H1 (cell line): ENCODE measurements at regions not wholly inside any gene's neighbourhood (a gene's known extent, or its start where the extent isn't known, plus 50 kb on each side); places are given as distances from the start of the nearest gene placed in this dataset.

ENCODE experiments used
- CTCF ChIA-PET: fragments of 300-600 bp; sonication (Branson Sonifier 250); formaldehyde crosslinking; loops from one replicate; lab custom pipeline; 2021; ENCODE audit not compliant: partially characterized antibody; lab: Charles Lee
- POLR2A ChIA-PET: fragments of 300-600 bp; sonication (Branson Sonifier 250); formaldehyde crosslinking; loops from one replicate; lab custom pipeline; 2021; ENCODE audit warnings: inconsistent platforms; ENCODE audit not compliant: partially characterized antibody; lab: Charles Lee
- DNase-seq, 2 experiments: peaks; one replicate each; pipeline versions ENCODE4 v3.0.0 to v3.0.0-alpha.2; 2010 to 2022; ENCODE audit warnings: low spot score in 2 of 2, low read depth in 1 of 2, mixed read lengths in 1 of 2
- FAIRE-seq: peaks from 2 replicates; lab custom pipeline; 2011; peaks lifted over from hg19 to GRCh38; lab: Jason Lieb, UNC
- H2AFZ ChIP-seq: 2 replicates; pipeline ENCODE4 v1.8.1; 2012; ENCODE audit warnings: low read length, inconsistent platforms
- H2AK5ac ChIP-seq: 2 replicates; pipeline ENCODE4 v1.6.1; 2013; ENCODE audit warnings: low read depth, low read length
- H2BK120ac ChIP-seq: replicated peaks from 2 replicates; pipeline ENCODE3; 2013; ENCODE audit warnings: low read depth, low read length, inconsistent platforms
- H2BK12ac ChIP-seq: 2 replicates; pipeline ENCODE4 v1.6.1; 2013; ENCODE audit warnings: low read depth, low read length
- H2BK15ac ChIP-seq: 2 replicates; pipeline ENCODE4 v1.6.1; 2013; ENCODE audit warnings: low read length
- H2BK20ac ChIP-seq: 2 replicates; pipeline ENCODE4 v1.6.1; 2013; ENCODE audit warnings: low read length
- H2BK5ac ChIP-seq: 2 replicates; pipeline ENCODE4 v1.6.1; 2013; ENCODE audit warnings: low read depth, low read length
- H3K14ac ChIP-seq: 2 replicates; pipeline ENCODE4 v1.6.1; 2013; ENCODE audit warnings: inconsistent platforms; ENCODE audit not compliant: insufficient read length
- H3K18ac ChIP-seq: 2 replicates; pipeline ENCODE4 v1.6.1; 2013; ENCODE audit warnings: low read length; ENCODE audit errors: extremely low read depth
- H3K23ac ChIP-seq: 2 replicates; pipeline ENCODE4 v1.6.1; 2013; ENCODE audit warnings: inconsistent platforms; ENCODE audit not compliant: insufficient read length
- H3K23me2 ChIP-seq: 2 replicates; pipeline ENCODE4 v1.6.1; 2013; ENCODE audit warnings: low read depth, low read length
- H3K27ac ChIP-seq: 2 replicates; pipeline ENCODE4 v1.6.1; 2011; ENCODE audit warnings: low read depth, low read length, inconsistent platforms
- H3K27me3 ChIP-seq, 4 experiments: replicated peaks in 1 of 4; 1 replicate in 1 of 4; 2 replicates in 3 of 4; pipeline versions ENCODE4 v1.6.1 to v1.8.1; 2011 to 2013; ENCODE audit warnings: low read length in 3 of 4, mild to moderate bottlenecking in 3 of 4, inconsistent platforms in 2 of 4, mixed read lengths in 2 of 4, moderate library complexity in 1 of 4; ENCODE audit not compliant: control insufficient read depth in 3 of 4, insufficient read depth in 3 of 4; ENCODE audit errors: extremely low read depth in 1 of 4
- H3K36me3 ChIP-seq, 4 experiments: 2 replicates each; pipeline versions ENCODE4 v1.6.1 to v1.8.1; 2011 to 2013; ENCODE audit warnings: mild to moderate bottlenecking in 4 of 4, low read length in 3 of 4, moderate library complexity in 2 of 4, control low read depth in 1 of 4, inconsistent platforms in 1 of 4; ENCODE audit not compliant: insufficient read depth in 4 of 4, control insufficient read depth in 2 of 4
- H3K4ac ChIP-seq: replicated peaks from 2 replicates; pipeline ENCODE3; 2013; ENCODE audit warnings: low read length, low read depth, mixed read lengths, inconsistent platforms; ENCODE audit not compliant: insufficient read length
- H3K4me1 ChIP-seq, 4 experiments: replicated peaks in 1 of 4; 1 replicate in 1 of 4; 2 replicates in 3 of 4; pipeline versions ENCODE4 v1.6.1 to v1.8.1; 2011 to 2013; ENCODE audit warnings: low read length in 3 of 4, inconsistent platforms in 2 of 4, mixed read lengths in 1 of 4; ENCODE audit not compliant: insufficient read depth in 4 of 4, control insufficient read depth in 3 of 4
- H3K4me2 ChIP-seq, 2 experiments: 2 replicates each; pipeline versions ENCODE4 v1.6.1 to v1.8.1; 2011 to 2013; ENCODE audit warnings: low read depth in 2 of 2, low read length in 2 of 2, control low read depth in 1 of 2, inconsistent platforms in 1 of 2, mild to moderate bottlenecking in 1 of 2; ENCODE audit not compliant: insufficient read depth in 1 of 2
- H3K4me3 ChIP-seq, 4 experiments: fragments of 200-600, 300-600 bp in 1 of 4; sonication (generic), shearing (Covaris generic), sonication (Bioruptor Twin) in 1 of 4; 2 replicates each; pipeline versions ENCODE4 v1.5.1 to v1.8.1; 2011 to 2016; ENCODE audit warnings: low read length in 4 of 4, low read depth in 3 of 4, control low read depth in 2 of 4, inconsistent platforms in 2 of 4, mild to moderate bottlenecking in 2 of 4, mixed read lengths in 1 of 4, moderate library complexity in 1 of 4; ENCODE audit not compliant: insufficient read depth in 2 of 4; ENCODE audit errors: extremely low read depth in 1 of 4
- H3K56ac ChIP-seq: replicated peaks from 2 replicates; pipeline ENCODE3; 2013; ENCODE audit warnings: low read depth, mild to moderate bottlenecking, mixed read lengths, low read length, inconsistent platforms; ENCODE audit not compliant: insufficient read length
- H3K79me1 ChIP-seq: 2 replicates; pipeline ENCODE4 v1.6.1; 2013; ENCODE audit warnings: low read depth, low read length, control low read depth
- H3K79me2 ChIP-seq, 2 experiments: 2 replicates each; pipeline versions ENCODE4 v1.6.1 to v1.8.1; 2012 to 2013; ENCODE audit warnings: low read length in 2 of 2, mild to moderate bottlenecking in 2 of 2, inconsistent platforms in 1 of 2; ENCODE audit not compliant: insufficient read depth in 2 of 2, control insufficient read depth in 1 of 2
- H3K9ac ChIP-seq, 4 experiments: replicated peaks in 1 of 4; 1 replicate in 1 of 4; 2 replicates in 3 of 4; pipeline versions ENCODE4 v1.6.1 to v1.8.1; 2011 to 2013; ENCODE audit warnings: low read depth in 3 of 4, low read length in 3 of 4, control low read depth in 2 of 4, mild to moderate bottlenecking in 2 of 4, moderate library complexity in 2 of 4, inconsistent platforms in 1 of 4; ENCODE audit errors: extremely low read depth in 1 of 4
- H3K9me3 ChIP-seq, 2 experiments: 2 replicates each; pipeline versions ENCODE4 v1.6.1 to v1.8.1; 2012 to 2013; ENCODE audit warnings: mild to moderate bottlenecking in 2 of 2, moderate library complexity in 2 of 2, control low read depth in 1 of 2, inconsistent platforms in 1 of 2, low read depth in 1 of 2, low read length in 1 of 2, mixed read lengths in 1 of 2; ENCODE audit not compliant: insufficient read depth in 2 of 2
- H4K20me1 ChIP-seq, 2 experiments: replicated peaks in 1 of 2; 2 replicates each; pipeline versions ENCODE3 to v1.8.1; 2011 to 2013; ENCODE audit warnings: inconsistent platforms in 2 of 2, low read length in 2 of 2, mild to moderate bottlenecking in 1 of 2; ENCODE audit not compliant: insufficient read depth in 2 of 2, control insufficient read depth in 1 of 2
- H4K5ac ChIP-seq: 2 replicates; pipeline ENCODE4 v1.6.1; 2013; ENCODE audit warnings: low read length, low read depth, mixed read lengths, inconsistent platforms; ENCODE audit not compliant: insufficient read length
- H4K8ac ChIP-seq: 2 replicates; pipeline ENCODE4 v1.8.0; 2013; ENCODE audit warnings: mild to moderate bottlenecking, moderate library complexity, low read length, inconsistent platforms; ENCODE audit not compliant: insufficient read depth; ENCODE audit errors: extremely low read depth
- H4K91ac ChIP-seq: replicated peaks from 2 replicates; pipeline ENCODE3; 2013; ENCODE audit warnings: low read length, mixed read lengths, inconsistent platforms; ENCODE audit not compliant: insufficient read length
- KDM4A ChIP-seq: IDR thresholded peaks from one replicate; pipeline ENCODE4 v1.7.1; 2012; ENCODE audit warnings: low read depth, mild to moderate bottlenecking, moderate library complexity, low read length, inconsistent platforms; ENCODE audit not compliant: severe bottlenecking
- TAF1 ChIP-seq: IDR thresholded peaks from 2 replicates; pipeline ENCODE4 v1.6.1; 2011; ENCODE audit warnings: mild to moderate bottlenecking, low read depth, low read length
- TAF7 ChIP-seq: optimal IDR thresholded peaks from 2 replicates; pipeline ENCODE3; 2011; ENCODE audit warnings: low read depth, mild to moderate bottlenecking, inconsistent platforms, low read length, moderate library complexity, borderline replicate concordance
- WGBS, 2 experiments: shearing (Covaris generic) in 1 of 2; methylation state at CpG; one replicate each; pipeline versions ENCODE4 v1.1.6 to v1.1.7; 2013 to 2015; ENCODE audit warnings: low lambda C conversion rate in 2 of 2, mixed read lengths in 2 of 2, inconsistent platforms in 1 of 2, low coverage in 1 of 2, missing lambda C conversion rate in 1 of 2; ENCODE audit not compliant: insufficient replicate concordance in 2 of 2, insufficient coverage in 1 of 2, insufficient read length in 1 of 2; ENCODE audit errors: extremely low coverage in 1 of 2, missing lambda C conversion rate in 1 of 2; 5-methylcytosine and 5-hydroxymethylcytosine counted together

- Histone ChIP-seq H3K4me3 (no peak overlapping the region), H3K14ac (no peak overlapping the region), H3K36me3 (no peaks in the 10 kb centered on the region), H3K27ac (no peak overlapping the region), H3K4me1 (no peaks in the 10 kb centered on the region), H3K23me2 (peaks cover 2% of the 10 kb centered on the region; the same call in 1 of the 2 replicates), H3K27me3 (no peaks in the 10 kb centered on the region), H3K56ac (no peak overlapping the region), H4K91ac (no peak overlapping the region), H4K5ac (no peak overlapping the region), H3K79me2 (no peaks in the 10 kb centered on the region), H3K9ac (no peak overlapping the region), H2BK20ac (no peak overlapping the region), H4K20me1 (no peaks in the 10 kb centered on the region), H3K79me1 (no peaks in the 10 kb centered on the region), H2BK120ac (no peak overlapping the region), H3K18ac (no peak overlapping the region), H2BK5ac (no peak overlapping the region), H3K23ac (no peak overlapping the region), H2AFZ (no peak overlapping the region)
- FAIRE-seq, result no peak
- CTCF ChIA-PET, result interaction anchor here (0.6 to 0.9 kb wide), 2 partner anchors 63 to 622 kb away, joined by 3 to 6 read pairs; no protein-coding TSS in a partner anchor
- DNase-seq, result no peak
- WGBS, 2 experiments, result 97% methylated on average over 2 of the region's 2 CpGs; no CpG with 5 or more reads in 1 of the 2 experiments
- POLR2A ChIA-PET, result interaction anchor here (0.8 to 1.0 kb wide), 2 partner anchors 136 to 858 kb away, joined by 3 to 4 read pairs; no protein-coding TSS in a partner anchor
- no peak for TF ChIP-seq KDM4A
- no peak for TF ChIP-seq TAF1
- no peak for TF ChIP-seq TAF7
- TF ChIP-seq, all 59 proteins: peak for 0
- H2BK12ac ChIP-seq, result no peak overlapping the region
- H2AK5ac ChIP-seq, result no peak overlapping the region
- no peak overlapping the region for H3K4me2 ChIP-seq
- H4K8ac ChIP-seq, result no peak overlapping the region
- H2BK15ac ChIP-seq, result no peak overlapping the region
- no peak overlapping the region for H3K4ac ChIP-seq
- H3K9me3 ChIP-seq, result no peaks in the 10 kb centered on the region
These were observed 600.5 kb downstream of the PYDC2 start for GRCh38 chr3:192061426-192061825.
